ENCODE measurements at regions not wholly inside any gene's neighbourhood (a gene's known extent, or its start where the extent isn't known, plus 50 kb on each side); places are given as distances from the start of the nearest gene placed in this dataset.

- TF ChIP-seq CSRNP3 (CRISPR knock-in tag; IDR thresholded peaks at IDR 0.05) (no peak), ZNF565 (CRISPR knock-in tag; conservative IDR thresholded peaks at IDR 0.05; ENCODE audit: low read depth) (no peak), TSHZ2 (CRISPR knock-in tag; IDR thresholded peaks at IDR 0.05) (no peak)
These were observed 84.5 kb upstream of the MANSC4 start for GRCh38 chr12:27864521-27864920.
